Liver (tissue), 3 donors: ENCODE measurements at regions not wholly inside any gene's neighbourhood (a gene's known extent, or its start where the extent isn't known, plus 50 kb on each side); places are given as distances from the start of the nearest gene placed in this dataset.

Experiments used
- EGR1 ChIP-seq, 2 donors: IDR thresholded peaks; 2 replicates each; pipeline ENCODE4 v1.6.1; 2016 to 2018; ENCODE audit warnings: antibody characterized with exemption in 2 of 2, low read depth in 2 of 2
- FOXA1 ChIP-seq: IDR thresholded peaks from 2 replicates; pipeline ENCODE4 v1.6.1; 2016; ENCODE audit warnings: antibody characterized with exemption
- GABPA ChIP-seq, 2 donors: IDR thresholded peaks in 1 of 2; conservative IDR thresholded peaks in 1 of 2; 2 replicates each; pipeline ENCODE4 v1.6.1; 2016; ENCODE audit warnings: antibody characterized with exemption in 2 of 2, mild to moderate bottlenecking in 1 of 2, moderate library complexity in 1 of 2
- JUND ChIP-seq, 2 donors: IDR thresholded peaks; 2 replicates each; pipeline ENCODE4 v1.6.1; 2016; ENCODE audit warnings: antibody characterized with exemption in 2 of 2
- MAX ChIP-seq: IDR thresholded peaks from 2 replicates; pipeline ENCODE4 v1.6.1; 2016; ENCODE audit warnings: antibody characterized with exemption
- RAD21 ChIP-seq, 2 donors: IDR thresholded peaks; 2 replicates each; pipeline ENCODE4 v1.6.1; 2016; ENCODE audit warnings: antibody characterized with exemption in 2 of 2, mild to moderate bottlenecking in 2 of 2
- REST ChIP-seq: IDR thresholded peaks from 2 replicates; pipeline ENCODE4 v1.6.1; 2016; ENCODE audit warnings: antibody characterized with exemption, mild to moderate bottlenecking
- RXRA ChIP-seq, 2 donors: IDR thresholded peaks; 2 replicates each; pipeline ENCODE4 v1.6.1; 2017 to 2018; ENCODE audit warnings: antibody characterized with exemption in 2 of 2, mild to moderate bottlenecking in 1 of 2
- SP1 ChIP-seq: IDR thresholded peaks from 2 replicates; pipeline ENCODE4 v1.6.1; 2018; ENCODE audit warnings: antibody characterized with exemption, mild to moderate bottlenecking
- TAF1 ChIP-seq: conservative IDR thresholded peaks from 2 replicates; pipeline ENCODE4 v1.6.1; 2016; ENCODE audit warnings: antibody characterized with exemption, mild to moderate bottlenecking
- ZBTB33 ChIP-seq: IDR thresholded peaks from 2 replicates; pipeline ENCODE4 v1.6.1; 2016; ENCODE audit warnings: antibody characterized with exemption
- TF ChIP-seq, protein P1 (sequence below): fragments of 150-350 bp; IDR thresholded peaks from 2 replicates; pipeline ENCODE4 v1.5.1; 2017; ENCODE audit warnings: improper control_type of control experiment, low read depth, low read length; ENCODE audit not compliant: missing input control
- TF ChIP-seq, protein P2 (sequence below): IDR thresholded peaks from 2 replicates; pipeline ENCODE4 v1.6.1; 2016; ENCODE audit warnings: antibody characterized with exemption
- donor health status: healthy.
- donor health status: healthy.

DNA sequence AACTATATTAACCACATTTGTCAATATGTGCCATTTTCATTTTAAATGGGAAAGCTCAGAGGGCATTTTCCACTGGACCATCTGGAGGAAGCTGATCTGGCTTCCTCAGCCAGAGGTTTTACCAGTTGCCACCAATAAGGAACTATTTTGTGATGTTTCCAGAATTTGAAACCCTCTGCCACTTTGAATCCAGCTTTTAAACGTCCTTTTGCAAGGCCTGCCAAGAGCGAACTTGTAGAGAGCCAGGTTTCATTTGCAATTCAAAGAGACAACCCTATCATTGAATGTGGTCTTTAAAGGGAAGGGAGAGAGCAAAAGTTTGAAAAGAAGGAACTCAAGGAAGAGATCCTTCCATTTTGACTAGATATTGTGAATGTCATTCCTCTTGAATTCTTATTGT lies 123.3 kb upstream of the CHL1 start:
- TF ChIP-seq, protein P1, sequence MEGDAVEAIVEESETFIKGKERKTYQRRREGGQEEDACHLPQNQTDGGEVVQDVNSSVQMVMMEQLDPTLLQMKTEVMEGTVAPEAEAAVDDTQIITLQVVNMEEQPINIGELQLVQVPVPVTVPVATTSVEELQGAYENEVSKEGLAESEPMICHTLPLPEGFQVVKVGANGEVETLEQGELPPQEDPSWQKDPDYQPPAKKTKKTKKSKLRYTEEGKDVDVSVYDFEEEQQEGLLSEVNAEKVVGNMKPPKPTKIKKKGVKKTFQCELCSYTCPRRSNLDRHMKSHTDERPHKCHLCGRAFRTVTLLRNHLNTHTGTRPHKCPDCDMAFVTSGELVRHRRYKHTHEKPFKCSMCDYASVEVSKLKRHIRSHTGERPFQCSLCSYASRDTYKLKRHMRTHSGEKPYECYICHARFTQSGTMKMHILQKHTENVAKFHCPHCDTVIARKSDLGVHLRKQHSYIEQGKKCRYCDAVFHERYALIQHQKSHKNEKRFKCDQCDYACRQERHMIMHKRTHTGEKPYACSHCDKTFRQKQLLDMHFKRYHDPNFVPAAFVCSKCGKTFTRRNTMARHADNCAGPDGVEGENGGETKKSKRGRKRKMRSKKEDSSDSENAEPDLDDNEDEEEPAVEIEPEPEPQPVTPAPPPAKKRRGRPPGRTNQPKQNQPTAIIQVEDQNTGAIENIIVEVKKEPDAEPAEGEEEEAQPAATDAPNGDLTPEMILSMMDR: no peak
- TF ChIP-seq MAX (no peak), RAD21 (IDR thresholded peaks at IDR 0.05) (no peak), REST (no peak), JUND (IDR thresholded peaks at IDR 0.05) (no peak), RXRA (IDR thresholded peaks at IDR 0.05) (no peak), FOXA1 (no peak), ZBTB33 (no peak), TAF1 (no peak), EGR1 (IDR thresholded peaks at IDR 0.05; ENCODE audit: low read depth in 2 of 2) (no peak), SP1 (no peak), GABPA (IDR thresholded peaks at IDR 0.05 in 1 of 2, conservative IDR thresholded peaks at IDR 0.05 in 1 of 2) (no peak)
- TF ChIP-seq, protein P2, sequence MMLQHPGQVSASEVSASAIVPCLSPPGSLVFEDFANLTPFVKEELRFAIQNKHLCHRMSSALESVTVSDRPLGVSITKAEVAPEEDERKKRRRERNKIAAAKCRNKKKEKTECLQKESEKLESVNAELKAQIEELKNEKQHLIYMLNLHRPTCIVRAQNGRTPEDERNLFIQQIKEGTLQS: no peak
